ENCODE measurements at regions not wholly inside any gene's neighbourhood (a gene's known extent, or its start where the extent isn't known, plus 50 kb on each side); places are given as distances from the start of the nearest gene placed in this dataset.

- H3K9me3 ChIP-seq: no peaks in the 10 kb centered on the region
- no peaks in the 10 kb centered on the region for H3K27me3 ChIP-seq
- H3K27ac ChIP-seq: no peak overlapping the region
Observed at GRCh38 chr1:58971629-58972140, 187.8 kb upstream of the JUN start.

GRCh38 chr1:58975888-58976287 is 192.0 kb upstream of the JUN start:
- H3K27ac ChIP-seq: no peak overlapping the region
- H3K4me1 ChIP-seq: no peaks in the 10 kb centered on the region
- no peak overlapping the region for H3K4me3 ChIP-seq
- no peaks in the 10 kb centered on the region for H3K9me3 ChIP-seq
- H3K36me3 ChIP-seq: no peaks in the 10 kb centered on the region
- H3K27me3 ChIP-seq: no peaks in the 10 kb centered on the region
- no peak for TF ChIP-seq CTCF (IDR thresholded peaks at IDR 0.05)
- intact Hi-C loops (cut with DNase I): no loop called here
- DNase-seq (ENCODE audit: low spot score in 2 of 2): no peak

More at GRCh38 chr1:58971629-58972140, 187.8 kb upstream of the JUN start:
- TF ChIP-seq CTCF (IDR thresholded peaks at IDR 0.05): no peak
- intact Hi-C loops (cut with DNase I): no loop called here
- DNase-seq (ENCODE audit: low spot score in 2 of 2): no peak
- Histone ChIP-seq H3K4me3 (no peak overlapping the region), H3K4me1 (peaks cover 5 to 7% of the 10 kb centered on the region in 2 donors), H3K36me3 (no peaks in the 10 kb centered on the region)

DNA sequence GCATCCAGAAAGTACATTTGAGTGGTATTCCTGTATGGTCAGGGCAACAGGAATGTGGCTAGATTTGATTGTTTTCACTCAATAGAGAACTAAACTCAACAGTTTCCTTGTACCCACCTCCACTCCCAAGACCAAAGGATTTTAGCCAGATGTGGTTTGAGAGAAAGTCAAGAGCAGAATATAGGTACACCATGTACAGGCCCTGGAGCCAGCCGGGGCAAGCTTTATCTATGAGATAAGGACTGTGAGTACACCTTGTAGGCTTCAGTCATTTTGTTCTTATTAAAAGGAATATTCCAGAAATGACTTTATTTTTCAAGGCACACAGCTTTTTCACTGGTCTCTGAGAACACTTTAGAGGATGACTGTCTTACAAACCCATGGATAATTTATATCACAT is 192.4 kb upstream of the JUN start:
- no peaks in the 10 kb centered on the region for H3K36me3 ChIP-seq
- no peak for DNase-seq (ENCODE audit: low spot score in 2 of 2)
- H3K9me3 ChIP-seq: no peaks in the 10 kb centered on the region
- TF ChIP-seq CTCF (IDR thresholded peaks at IDR 0.05): no peak
- H3K27me3 ChIP-seq: no peaks in the 10 kb centered on the region
- H3K4me1 ChIP-seq: no peaks in the 10 kb centered on the region
- no peak overlapping the region for H3K4me3 ChIP-seq
- no peak overlapping the region for H3K27ac ChIP-seq
- intact Hi-C loops (cut with DNase I): no loop called here

GRCh38 chr1:58977598-58977997 is 193.8 kb upstream of the JUN start:
- Histone ChIP-seq H3K36me3 (no peaks in the 10 kb centered on the region), H3K9me3 (no peaks in the 10 kb centered on the region), H3K27ac (no peak overlapping the region), H3K4me1 (no peaks in the 10 kb centered on the region), H3K4me3 (no peak overlapping the region), H3K27me3 (no peaks in the 10 kb centered on the region)
- DNase-seq (ENCODE audit: low spot score in 2 of 2): no peak
- intact Hi-C loops (cut with DNase I): no loop called here
- TF ChIP-seq CTCF (IDR thresholded peaks at IDR 0.05): no peak

DNA sequence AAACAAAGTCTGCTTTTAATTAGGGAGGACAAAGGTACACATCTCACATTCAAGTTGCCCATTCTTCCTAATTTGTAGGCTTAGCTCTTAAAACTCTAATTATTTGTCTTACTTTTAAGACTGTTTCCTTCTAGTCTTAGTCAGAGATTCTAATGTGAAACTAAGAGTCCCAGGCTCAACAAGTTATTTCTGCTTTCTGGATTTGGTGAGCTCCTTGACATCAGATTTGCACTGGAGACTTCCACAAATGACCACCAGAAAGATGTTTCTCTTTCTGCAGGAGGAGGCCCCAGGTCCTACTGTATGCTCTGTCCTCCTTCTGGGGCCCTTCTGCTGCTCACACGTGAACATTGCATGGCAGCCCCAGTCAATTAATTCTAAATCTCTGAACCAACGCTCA is 194.2 kb upstream of the JUN start:
- TF ChIP-seq CTCF (IDR thresholded peaks at IDR 0.05): no peak
- H3K9me3 ChIP-seq: no peaks in the 10 kb centered on the region
- intact Hi-C loops (cut with DNase I): no loop called here
- H3K4me3 ChIP-seq: no peak overlapping the region
- peaks cover 0 to 1% of the 10 kb centered on the region in 2 donors for H3K4me1 ChIP-seq
- DNase-seq (ENCODE audit: low spot score in 2 of 2): no peak
- H3K27ac ChIP-seq: no peak overlapping the region
- no peaks in the 10 kb centered on the region for H3K27me3 ChIP-seq
- H3K36me3 ChIP-seq: no peaks in the 10 kb centered on the region

GRCh38 chr1:58979086-58979485 is 195.2 kb upstream of the JUN start:
- TF ChIP-seq CTCF (IDR thresholded peaks at IDR 0.05): no peak
- no peak for DNase-seq (ENCODE audit: low spot score in 2 of 2)
- intact Hi-C loops (cut with DNase I): no loop called here

More at GRCh38 chr1:58979086-58979485, 195.2 kb upstream of the JUN start:
- no peak overlapping the region for H3K4me3 ChIP-seq
- no peaks in the 10 kb centered on the region for H3K27me3 ChIP-seq
- H3K36me3 ChIP-seq: no peaks in the 10 kb centered on the region
- H3K27ac ChIP-seq: no peak overlapping the region
- no peaks in the 10 kb centered on the region for H3K9me3 ChIP-seq
- H3K4me1 ChIP-seq: peaks cover 0 to 8% of the 10 kb centered on the region in 2 donors

All from ascending aorta (tissue), 2 donors.